ENCODE measurements at regions not wholly inside any gene's neighbourhood (a gene's known extent, or its start where the extent isn't known, plus 50 kb on each side); places are given as distances from the start of the nearest gene placed in this dataset.

GRCh38 chr5:2902186-2902585, 150.7 kb upstream of the IRX2 start:
- H3K9me3 ChIP-seq: no peaks in the 10 kb centered on the region
- WGBS, 2 donors: 66 to 70% methylated on average over 5 of the region's 5 CpGs
- H3K27me3 ChIP-seq: no peaks in the 10 kb centered on the region
- H3K36me3 ChIP-seq: no peaks in the 10 kb centered on the region
- intact Hi-C loops (cut with DNase I): no loop called here
- no peaks in the 10 kb centered on the region for H3K4me1 ChIP-seq
- H3K27ac ChIP-seq: no peak overlapping the region
- H3K4me3 ChIP-seq: no peak overlapping the region
- ATAC-seq: no peak
- FAIRE-seq: no peak
- TF ChIP-seq CTCF (IDR thresholded peaks at IDR 0.05): no peak
- no peak for DNase-seq

- no peak for TF ChIP-seq CTCF (IDR thresholded peaks at IDR 0.05)
- no peaks in the 10 kb centered on the region for H3K4me1 ChIP-seq
- DNase-seq (no peak), ATAC-seq (no peak), FAIRE-seq (no peak)
- no peaks in the 10 kb centered on the region for H3K36me3 ChIP-seq
- intact Hi-C loops (cut with DNase I): no loop called here
- H3K27me3 ChIP-seq: no peaks in the 10 kb centered on the region
- H3K27ac ChIP-seq: no peak overlapping the region
- no peaks in the 10 kb centered on the region for H3K9me3 ChIP-seq
- 49 to 57% methylated on average over 10 of the region's 10 CpGs for WGBS, 2 donors
- no peak overlapping the region for H3K4me3 ChIP-seq
These were observed 150.0 kb upstream of the IRX2 start for GRCh38 chr5:2901511-2901910.

- Histone ChIP-seq H3K9me3 (no peaks in the 10 kb centered on the region), H3K36me3 (no peaks in the 10 kb centered on the region), H3K27ac (no peak overlapping the region), H3K27me3 (no peaks in the 10 kb centered on the region), H3K4me1 (no peaks in the 10 kb centered on the region), H3K4me3 (no peak overlapping the region)
- FAIRE-seq: no peak
- DNase-seq: no peak
- 53 to 70% methylated on average over 6 of the region's 6 CpGs for WGBS, 2 donors
- ATAC-seq: no peak
- intact Hi-C loops (cut with DNase I): no loop called here
- no peak for TF ChIP-seq CTCF (IDR thresholded peaks at IDR 0.05)
These were observed 149.6 kb upstream of the IRX2 start for GRCh38 chr5:2901096-2901495.

DNA sequence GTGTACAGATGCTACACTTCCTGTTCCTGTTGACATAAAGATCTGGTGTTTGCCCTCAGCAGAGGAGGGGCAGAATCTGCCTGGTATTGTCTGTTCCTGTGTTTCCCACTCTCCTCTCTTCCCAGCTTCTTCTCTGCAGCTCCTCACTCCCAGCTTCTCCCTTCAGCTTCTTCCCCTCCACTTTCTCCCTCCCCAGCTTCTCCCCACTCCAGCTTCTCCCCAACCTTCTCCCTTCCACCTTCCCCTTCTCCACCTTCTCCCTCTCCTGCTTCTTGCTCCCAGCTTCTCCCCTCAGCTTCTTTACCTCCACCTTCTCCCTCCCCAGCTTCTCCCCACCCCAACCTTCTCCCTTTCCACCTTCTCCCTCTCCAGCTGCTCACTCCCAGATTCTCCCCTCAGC, 148.9 kb upstream of the IRX2 start:
- no peak overlapping the region for H3K27ac ChIP-seq
- DNase-seq (no peak), FAIRE-seq (no peak), ATAC-seq (no peak)
- H3K9me3 ChIP-seq: no peaks in the 10 kb centered on the region
- no peaks in the 10 kb centered on the region for H3K36me3 ChIP-seq
- intact Hi-C loops (cut with DNase I): no loop called here
- no peak for TF ChIP-seq CTCF (IDR thresholded peaks at IDR 0.05)
- no peak overlapping the region for H3K4me3 ChIP-seq
- no peaks in the 10 kb centered on the region for H3K27me3 ChIP-seq
- H3K4me1 ChIP-seq: no peaks in the 10 kb centered on the region

DNA sequence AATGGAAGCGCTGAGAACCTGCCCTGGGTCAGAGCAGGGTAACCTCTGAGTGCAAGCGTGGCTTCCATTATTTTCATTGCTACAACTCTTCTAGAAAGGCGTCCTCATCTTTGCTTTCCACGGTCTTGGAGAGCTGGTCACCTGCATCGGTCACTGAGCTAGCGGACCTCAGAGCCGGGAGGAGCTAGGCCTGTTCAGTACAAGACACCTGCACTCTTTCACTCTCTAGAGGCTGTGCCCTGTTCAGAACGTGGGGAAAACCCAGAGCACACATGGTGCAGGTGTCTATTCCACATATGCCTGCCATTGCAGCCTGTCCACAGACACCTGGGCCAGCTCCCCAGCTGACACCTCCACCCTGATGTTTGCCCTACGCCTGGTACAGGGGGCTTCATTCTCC, 147.8 kb upstream of the IRX2 start:
- Histone ChIP-seq H3K9me3 (no peaks in the 10 kb centered on the region), H3K4me3 (no peak overlapping the region), H3K36me3 (no peaks in the 10 kb centered on the region), H3K27me3 (no peaks in the 10 kb centered on the region), H3K27ac (no peak overlapping the region), H3K4me1 (no peaks in the 10 kb centered on the region)
- intact Hi-C loops (cut with DNase I): no loop called here
- ATAC-seq (no peak), DNase-seq (no peak), FAIRE-seq (no peak)
- TF ChIP-seq CTCF (IDR thresholded peaks at IDR 0.05): no peak
- WGBS, 2 donors: 57 to 67% methylated on average over 9 of the region's 9 CpGs

All from pancreas (tissue), 10 donors.